ENCODE measurements at regions not wholly inside any gene's neighbourhood (a gene's known extent, or its start where the extent isn't known, plus 50 kb on each side); places are given as distances from the start of the nearest gene placed in this dataset.

DNA sequence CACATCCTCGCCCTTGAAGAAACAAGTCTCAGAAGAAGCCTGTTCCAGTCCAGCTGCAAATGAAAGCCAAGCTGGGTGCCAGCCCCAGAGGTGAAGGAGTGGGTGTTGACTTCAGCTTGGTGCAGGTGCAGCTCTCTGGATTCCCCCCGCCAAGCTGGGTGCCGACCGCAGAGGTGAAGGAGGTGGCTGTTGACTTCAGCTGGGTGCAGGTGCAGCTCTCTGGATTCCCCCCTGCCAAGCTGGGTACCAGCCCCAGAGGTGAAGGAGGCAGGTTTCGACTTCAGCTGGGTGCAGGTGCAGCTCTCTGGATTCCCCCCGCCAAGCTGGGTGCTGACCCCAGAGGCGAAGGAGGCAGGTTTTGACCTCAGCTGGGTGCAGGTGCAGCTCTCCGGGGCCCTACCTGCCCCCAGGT is 1234.0 kb downstream of the TBC1D22A start:
- TF ChIP-seq GATA3 (IDR thresholded peaks at IDR 0.05; ENCODE audit: low read depth, low read length): no peak
- no peak for TF ChIP-seq GATA2 (IDR thresholded peaks at IDR 0.05; ENCODE audit: low read depth, low read length)
